GM23248 (cell line): ENCODE measurements at regions not wholly inside any gene's neighbourhood (a gene's known extent, or its start where the extent isn't known, plus 50 kb on each side); places are given as distances from the start of the nearest gene placed in this dataset.

Experiments used
- DNase-seq: peaks from one replicate; pipeline ENCODE4 v3.0.0-alpha.2; 2015
- H2AFZ ChIP-seq: fragments of 200-600 bp; sonication (generic); 2 replicates; pipeline ENCODE4 v1.6.1; 2016; ENCODE audit warnings: antibody characterized with exemption
- H3F3A ChIP-seq: fragments of 200-600 bp; sonication (generic); 2 replicates; pipeline ENCODE4 v1.6.1; 2016; ENCODE audit warnings: mild to moderate bottlenecking, antibody characterized with exemption, mixed run types; ENCODE audit not compliant: insufficient read depth
- H3K27ac ChIP-seq: fragments of 200-600 bp; sonication (generic); 2 replicates; pipeline ENCODE4 v1.5.1; 2016; ENCODE audit warnings: mild to moderate bottlenecking
- H3K27me3 ChIP-seq: fragments of 200-600 bp; sonication (generic); replicated peaks from 2 replicates; pipeline ENCODE4 v1.6.1; 2016; ENCODE audit warnings: mild to moderate bottlenecking; ENCODE audit not compliant: insufficient read depth
- H3K36me3 ChIP-seq: fragments of 200-600 bp; sonication (generic); 2 replicates; pipeline ENCODE4 v1.6.1; 2016; ENCODE audit warnings: low read depth, mild to moderate bottlenecking
- H3K4me1 ChIP-seq: fragments of 200-600 bp; sonication (generic); 2 replicates; pipeline ENCODE4 v1.6.1; 2016; ENCODE audit warnings: mild to moderate bottlenecking; ENCODE audit not compliant: insufficient read depth
- H3K4me2 ChIP-seq: fragments of 200-600 bp; sonication (generic); one replicate; pipeline ENCODE4 v1.6.1; 2016; ENCODE audit warnings: mild to moderate bottlenecking; ENCODE audit not compliant: unreplicated experiment
- H3K4me3 ChIP-seq: fragments of 200-600 bp; sonication (generic); 2 replicates; pipeline ENCODE4 v1.5.1; 2016; ENCODE audit warnings: mild to moderate bottlenecking
- H3K79me2 ChIP-seq: fragments of 200-600 bp; sonication (generic); 2 replicates; pipeline ENCODE4 v1.6.1; 2016; ENCODE audit warnings: mild to moderate bottlenecking; ENCODE audit not compliant: insufficient read depth
- H3K9ac ChIP-seq: fragments of 200-600 bp; sonication (generic); 2 replicates; pipeline ENCODE4 v1.6.1; 2016; ENCODE audit warnings: mild to moderate bottlenecking
- H3K9me2 ChIP-seq: fragments of 200-600 bp; sonication (generic); 2 replicates; pipeline ENCODE4 v1.6.1; 2016; ENCODE audit warnings: mixed run types, mild to moderate bottlenecking, moderate library complexity; ENCODE audit not compliant: insufficient read depth
- H3K9me3 ChIP-seq: fragments of 200-600 bp; sonication (generic); one replicate; pipeline ENCODE4 v1.6.1; 2017; ENCODE audit warnings: low read depth
- H4K20me1 ChIP-seq: fragments of 200-600 bp; sonication (generic); 2 replicates; pipeline ENCODE4 v1.6.0; 2016; ENCODE audit not compliant: insufficient read depth
- EZH2 ChIP-seq: fragments of 200-600 bp; sonication (generic); IDR thresholded peaks from 2 replicates; pipeline ENCODE4 v1.6.1; 2018; ENCODE audit warnings: antibody characterized with exemption, mild to moderate bottlenecking; ENCODE audit not compliant: insufficient read depth, poor library complexity, severe bottlenecking
- EZH2phosphoT487 ChIP-seq: fragments of 200-600 bp; sonication (generic); IDR thresholded peaks from 2 replicates; pipeline ENCODE4 v1.6.1; 2018; ENCODE audit warnings: antibody characterized with exemption, moderate library complexity, mild to moderate bottlenecking, low read depth; ENCODE audit not compliant: insufficient read depth
- WGBS, 2 experiments: methylation state at CpG; one replicate each; pipeline ENCODE4 v1.1.6; 2015 to 2017; ENCODE audit warnings: low lambda C conversion rate in 2 of 2, low coverage in 1 of 2; ENCODE audit errors: missing lambda C conversion rate in 2 of 2; 5-methylcytosine and 5-hydroxymethylcytosine counted together
- in situ Hi-C: fragments of 300-500 bp; cut with MboI; formaldehyde crosslinking; loops from 2 replicates; pipeline ENCODE4 v1.15.0; 2020

DNA sequence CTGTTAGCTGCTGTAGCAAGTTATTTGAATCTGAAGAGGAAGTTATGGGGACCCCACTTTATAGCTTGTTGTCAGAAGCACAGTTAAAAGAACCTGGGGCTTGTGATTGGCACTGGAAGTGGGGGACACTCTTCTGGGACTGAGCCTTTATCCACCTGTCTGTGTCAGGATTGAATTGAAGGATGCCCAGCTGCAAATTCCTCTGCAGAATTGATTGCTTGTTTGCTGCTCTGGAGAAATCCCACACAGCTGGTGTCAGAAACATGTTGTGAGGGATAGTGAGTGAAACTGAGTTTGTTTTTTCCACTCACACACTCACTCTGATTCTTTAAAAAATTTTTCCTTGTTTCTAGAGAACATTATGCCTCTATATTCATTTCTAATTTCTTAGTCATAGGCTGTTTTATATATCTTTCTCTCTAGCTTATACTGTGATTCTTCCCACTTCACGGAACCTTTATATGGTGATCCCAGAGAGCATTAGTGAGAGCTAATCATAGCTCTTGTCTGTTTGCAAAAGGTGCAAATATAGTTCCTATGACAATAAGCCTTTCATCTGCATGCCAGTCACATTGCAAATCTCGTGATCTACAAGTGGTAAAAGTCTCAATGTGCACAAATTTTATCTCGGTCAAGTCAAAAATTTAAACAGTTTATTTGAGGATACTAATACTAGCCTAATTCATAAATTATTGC, 188.5 kb upstream of the EDIL3 start:
- no peaks in the 10 kb centered on the region for H4K20me1 ChIP-seq
- H3K27ac ChIP-seq = no peak overlapping the region
- no peaks in the 10 kb centered on the region for H3K9me3 ChIP-seq
- no peak for TF ChIP-seq EZH2
- no peak for TF ChIP-seq EZH2phosphoT487
- no peak overlapping the region for H3K4me3 ChIP-seq
- H3K36me3 ChIP-seq = no peaks in the 10 kb centered on the region
- in situ Hi-C loops = no loop called here
- H3K27me3 ChIP-seq = no peaks in the 10 kb centered on the region
- H3K4me2 ChIP-seq = no peak overlapping the region
- WGBS, 2 experiments = 52 to 57% methylated on average over 3 of the region's 3 CpGs
- DNase-seq = no peak
- no peaks in the 10 kb centered on the region for H3F3A ChIP-seq
- no peaks in the 10 kb centered on the region for H3K4me1 ChIP-seq
- no peaks in the 10 kb centered on the region for H3K79me2 ChIP-seq
- no peak overlapping the region for H3K9ac ChIP-seq
- H3K9me2 ChIP-seq = no peaks in the 10 kb centered on the region
- no peak overlapping the region for H2AFZ ChIP-seq

DNA sequence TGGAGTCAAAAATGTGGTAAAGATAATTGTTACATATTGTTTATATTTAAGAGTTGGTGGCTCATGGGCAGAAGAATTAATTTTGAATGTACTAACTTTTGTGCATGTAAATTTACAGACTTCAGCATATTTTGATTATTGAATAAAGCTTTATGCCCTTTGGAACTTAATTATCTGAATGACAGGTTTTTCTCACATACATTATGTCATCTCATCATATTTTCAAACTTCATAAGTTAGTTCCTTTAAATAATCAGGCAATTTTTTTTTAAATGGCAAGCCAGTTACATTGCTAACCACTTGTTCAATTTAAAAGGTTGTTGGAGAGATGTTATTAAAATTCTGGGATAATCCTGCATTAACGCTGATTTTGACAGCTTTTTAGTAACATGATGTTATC, 184.6 kb upstream of the EDIL3 start:
- Histone ChIP-seq H2AFZ (no peak overlapping the region), H3K27ac (no peak overlapping the region), H3K79me2 (no peaks in the 10 kb centered on the region), H4K20me1 (no peaks in the 10 kb centered on the region), H3K4me1 (no peaks in the 10 kb centered on the region), H3K27me3 (no peaks in the 10 kb centered on the region), H3K9me3 (no peaks in the 10 kb centered on the region), H3K9me2 (no peaks in the 10 kb centered on the region), H3K36me3 (no peaks in the 10 kb centered on the region), H3K4me2 (no peak overlapping the region), H3K9ac (no peak overlapping the region), H3K4me3 (no peak overlapping the region), H3F3A (no peaks in the 10 kb centered on the region)
- 26 to 27% methylated on average over 1 of the region's 1 CpG for WGBS, 2 experiments
- in situ Hi-C loops = no loop called here
- DNase-seq = no peak
- TF ChIP-seq EZH2 (no peak), EZH2phosphoT487 (no peak)

DNA sequence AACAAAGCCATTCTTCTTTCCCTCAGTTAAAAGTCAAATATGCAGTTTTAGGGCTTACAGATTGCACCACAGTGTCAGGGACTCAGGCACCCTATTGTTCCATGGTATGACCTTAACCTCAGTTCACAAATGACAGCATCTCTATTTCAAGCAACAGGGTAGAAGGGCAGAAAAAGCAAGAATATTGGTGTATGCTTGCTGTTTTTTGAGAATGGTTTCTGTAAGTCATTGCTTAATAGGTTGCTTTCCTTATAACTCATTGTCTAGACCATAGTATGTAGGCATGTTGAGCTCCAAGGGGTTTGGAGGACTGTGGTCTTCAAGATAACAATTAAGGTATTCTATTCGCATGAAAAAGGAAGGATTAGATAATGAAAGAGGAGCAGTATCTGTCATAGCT, 183.5 kb upstream of the EDIL3 start:
- H3K4me3 ChIP-seq = no peak overlapping the region
- no peaks in the 10 kb centered on the region for H3K9me2 ChIP-seq

DNA sequence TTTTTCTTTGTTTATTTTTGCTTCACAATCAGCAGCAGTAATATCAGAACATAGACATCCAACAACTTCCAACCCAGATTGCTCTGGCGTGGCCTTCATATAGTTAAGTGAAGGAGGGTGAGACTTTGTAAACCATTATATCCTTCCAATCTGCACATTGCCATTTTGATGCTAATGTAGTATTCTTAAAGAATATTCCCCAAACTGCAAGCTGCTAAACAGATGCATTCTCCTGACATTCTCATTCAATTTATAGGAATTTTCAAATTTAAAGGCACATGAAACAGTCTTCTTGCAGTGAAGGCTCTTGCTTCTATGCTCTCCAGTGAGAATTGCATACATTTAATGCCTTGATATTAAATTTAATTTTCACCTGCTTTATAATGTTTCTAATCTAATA, 181.2 kb upstream of the EDIL3 start:
- H3K4me2 ChIP-seq = no peak overlapping the region
- WGBS, 2 experiments = 14 to 27% methylated on average over 1 of the region's 1 CpG
- no peaks in the 10 kb centered on the region for H3K9me2 ChIP-seq
- in situ Hi-C loops = no loop called here
- H3K36me3 ChIP-seq = no peaks in the 10 kb centered on the region
- no peak overlapping the region for H3K4me3 ChIP-seq
- no peaks in the 10 kb centered on the region for H4K20me1 ChIP-seq
- no peaks in the 10 kb centered on the region for H3K9me3 ChIP-seq
- H3K27me3 ChIP-seq = no peaks in the 10 kb centered on the region
- DNase-seq = no peak
- H2AFZ ChIP-seq = no peak overlapping the region
- H3K27ac ChIP-seq = no peak overlapping the region
- H3K9ac ChIP-seq = no peak overlapping the region
- TF ChIP-seq EZH2phosphoT487 = no peak
- no peak for TF ChIP-seq EZH2
- no peaks in the 10 kb centered on the region for H3F3A ChIP-seq
- H3K4me1 ChIP-seq = no peaks in the 10 kb centered on the region
- no peaks in the 10 kb centered on the region for H3K79me2 ChIP-seq

More for the DNA sequence above, 183.5 kb upstream of the EDIL3 start:
- Histone ChIP-seq H3K79me2 (no peaks in the 10 kb centered on the region), H3K9me3 (no peaks in the 10 kb centered on the region), H3K36me3 (no peaks in the 10 kb centered on the region), H4K20me1 (no peaks in the 10 kb centered on the region), H3K4me2 (no peak overlapping the region), H3K27ac (no peak overlapping the region), H3K27me3 (no peaks in the 10 kb centered on the region), H3F3A (no peaks in the 10 kb centered on the region), H3K9ac (no peak overlapping the region), H3K4me1 (no peaks in the 10 kb centered on the region), H2AFZ (no peak overlapping the region)
- 16 to 26% methylated on average over 1 of the region's 1 CpG for WGBS, 2 experiments
- in situ Hi-C loops = no loop called here
- TF ChIP-seq EZH2 = no peak
- TF ChIP-seq EZH2phosphoT487 = no peak
- DNase-seq = no peak
